ENCODE measurements at regions not wholly inside any gene's neighbourhood (a gene's known extent, or its start where the extent isn't known, plus 50 kb on each side); places are given as distances from the start of the nearest gene placed in this dataset.

- H3K4me3 ChIP-seq (ENCODE audit: low read depth, low read length) = no peak overlapping the region
- H3K4me1 ChIP-seq (ENCODE audit: control insufficient read depth, insufficient read depth, low read length) = no peaks in the 10 kb centered on the region
- no peaks in the 10 kb centered on the region for H3K36me3 ChIP-seq (ENCODE audit: control insufficient read depth in 2 of 2, insufficient read depth in 1 of 2, low read length in 2 of 2)
- ChIA-PET POLR2A (no interaction called here), CTCF (interaction anchor here (0.7 kb wide), 1 partner anchor 18 kb away, joined by 3 read pairs; no protein-coding TSS in a partner anchor)
- H3K9me3 ChIP-seq (ENCODE audit: control insufficient read depth, insufficient read depth, low read depth, low read length) = no peaks in the 10 kb centered on the region
- no peak overlapping the region for H3K27ac ChIP-seq (ENCODE audit: extremely low read depth, low read depth, low read length)
- TF ChIP-seq ZNF175 (tag by site-specific recombination; IDR thresholded peaks at IDR 0.05) (no peak), HOXA7 (CRISPR knock-in tag; IDR thresholded peaks at IDR 0.05; ENCODE audit: borderline replicate concordance) (no peak), ZNF335 (tag by site-specific recombination; conservative IDR thresholded peaks at IDR 0.05) (no peak), EGR2 (tag by site-specific recombination; IDR thresholded peaks at IDR 0.05; ENCODE audit: low read depth) (no peak), ZNF521 (tag by site-specific recombination; IDR thresholded peaks at IDR 0.05) (no peak), ZNF629 (tag by site-specific recombination; IDR thresholded peaks at IDR 0.05) (peak; percentile 94), ZNF660 (tag by site-specific recombination; IDR thresholded peaks at IDR 0.05) (peak; percentile 83), ZNF221 (tag by site-specific recombination; IDR thresholded peaks at IDR 0.05; ENCODE audit: borderline replicate concordance) (no peak), GLI2 (tag by site-specific recombination; IDR thresholded peaks at IDR 0.05; ENCODE audit: borderline replicate concordance, low read depth) (0 out of 2 replicates have a peak, but pooled peaks have one; percentile 15), ZNF138 (tag by site-specific recombination; IDR thresholded peaks at IDR 0.05; ENCODE audit: borderline replicate concordance) (no peak), IKZF3 (tag by site-specific recombination; IDR thresholded peaks at IDR 0.05) (peak; percentile 36; the same call in 1 of the 2 replicates), BCL11A (tag by site-specific recombination; IDR thresholded peaks at IDR 0.05; ENCODE audit: low read depth) (peak; percentile 86), ZNF169 (tag by site-specific recombination; IDR thresholded peaks at IDR 0.05) (no peak), ZNF501 (tag by site-specific recombination; IDR thresholded peaks at IDR 0.05) (no peak; the same call in 1 of the 2 replicates), ZIC2 (tag by site-specific recombination; IDR thresholded peaks at IDR 0.05) (peak; percentile 57), ZNF548 (tag by site-specific recombination; IDR thresholded peaks at IDR 0.05) (no peak), ZNF571 (tag by site-specific recombination; IDR thresholded peaks at IDR 0.05) (no peak), ZNF112 (tag by site-specific recombination; IDR thresholded peaks at IDR 0.05) (no peak), ZNF19 (tag by site-specific recombination; IDR thresholded peaks at IDR 0.05; ENCODE audit: low read depth) (no peak), ZNF623 (tag by site-specific recombination; IDR thresholded peaks at IDR 0.05) (no peak), ZBTB26 (tag by site-specific recombination; optimal IDR thresholded peaks at IDR 0.05) (no peak), ZFHX2 (tag by site-specific recombination; conservative IDR thresholded peaks at IDR 0.05) (no peak), YY2 (tag by site-specific recombination; IDR thresholded peaks at IDR 0.05) (no peak), TSHZ1 (tag by site-specific recombination; IDR thresholded peaks at IDR 0.05; ENCODE audit: borderline replicate concordance) (peak; percentile 80; the same call in 1 of the 2 replicates)
- TF ChIP-seq, protein P1, sequence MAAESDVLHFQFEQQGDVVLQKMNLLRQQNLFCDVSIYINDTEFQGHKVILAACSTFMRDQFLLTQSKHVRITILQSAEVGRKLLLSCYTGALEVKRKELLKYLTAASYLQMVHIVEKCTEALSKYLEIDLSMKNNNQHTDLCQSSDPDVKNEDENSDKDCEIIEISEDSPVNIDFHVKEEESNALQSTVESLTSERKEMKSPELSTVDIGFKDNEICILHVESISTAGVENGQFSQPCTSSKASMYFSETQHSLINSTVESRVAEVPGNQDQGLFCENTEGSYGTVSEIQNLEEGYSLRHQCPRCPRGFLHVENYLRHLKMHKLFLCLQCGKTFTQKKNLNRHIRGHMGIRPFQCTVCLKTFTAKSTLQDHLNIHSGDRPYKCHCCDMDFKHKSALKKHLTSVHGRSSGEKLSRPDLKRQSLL (tag by site-specific recombination; IDR thresholded peaks at IDR 0.05) = no peak
- TF ChIP-seq, protein P2, sequence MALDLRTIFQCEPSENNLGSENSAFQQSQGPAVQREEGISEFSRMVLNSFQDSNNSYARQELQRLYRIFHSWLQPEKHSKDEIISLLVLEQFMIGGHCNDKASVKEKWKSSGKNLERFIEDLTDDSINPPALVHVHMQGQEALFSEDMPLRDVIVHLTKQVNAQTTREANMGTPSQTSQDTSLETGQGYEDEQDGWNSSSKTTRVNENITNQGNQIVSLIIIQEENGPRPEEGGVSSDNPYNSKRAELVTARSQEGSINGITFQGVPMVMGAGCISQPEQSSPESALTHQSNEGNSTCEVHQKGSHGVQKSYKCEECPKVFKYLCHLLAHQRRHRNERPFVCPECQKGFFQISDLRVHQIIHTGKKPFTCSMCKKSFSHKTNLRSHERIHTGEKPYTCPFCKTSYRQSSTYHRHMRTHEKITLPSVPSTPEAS (tag by site-specific recombination; IDR thresholded peaks at IDR 0.05) = no peak
- TF ChIP-seq, protein P3, sequence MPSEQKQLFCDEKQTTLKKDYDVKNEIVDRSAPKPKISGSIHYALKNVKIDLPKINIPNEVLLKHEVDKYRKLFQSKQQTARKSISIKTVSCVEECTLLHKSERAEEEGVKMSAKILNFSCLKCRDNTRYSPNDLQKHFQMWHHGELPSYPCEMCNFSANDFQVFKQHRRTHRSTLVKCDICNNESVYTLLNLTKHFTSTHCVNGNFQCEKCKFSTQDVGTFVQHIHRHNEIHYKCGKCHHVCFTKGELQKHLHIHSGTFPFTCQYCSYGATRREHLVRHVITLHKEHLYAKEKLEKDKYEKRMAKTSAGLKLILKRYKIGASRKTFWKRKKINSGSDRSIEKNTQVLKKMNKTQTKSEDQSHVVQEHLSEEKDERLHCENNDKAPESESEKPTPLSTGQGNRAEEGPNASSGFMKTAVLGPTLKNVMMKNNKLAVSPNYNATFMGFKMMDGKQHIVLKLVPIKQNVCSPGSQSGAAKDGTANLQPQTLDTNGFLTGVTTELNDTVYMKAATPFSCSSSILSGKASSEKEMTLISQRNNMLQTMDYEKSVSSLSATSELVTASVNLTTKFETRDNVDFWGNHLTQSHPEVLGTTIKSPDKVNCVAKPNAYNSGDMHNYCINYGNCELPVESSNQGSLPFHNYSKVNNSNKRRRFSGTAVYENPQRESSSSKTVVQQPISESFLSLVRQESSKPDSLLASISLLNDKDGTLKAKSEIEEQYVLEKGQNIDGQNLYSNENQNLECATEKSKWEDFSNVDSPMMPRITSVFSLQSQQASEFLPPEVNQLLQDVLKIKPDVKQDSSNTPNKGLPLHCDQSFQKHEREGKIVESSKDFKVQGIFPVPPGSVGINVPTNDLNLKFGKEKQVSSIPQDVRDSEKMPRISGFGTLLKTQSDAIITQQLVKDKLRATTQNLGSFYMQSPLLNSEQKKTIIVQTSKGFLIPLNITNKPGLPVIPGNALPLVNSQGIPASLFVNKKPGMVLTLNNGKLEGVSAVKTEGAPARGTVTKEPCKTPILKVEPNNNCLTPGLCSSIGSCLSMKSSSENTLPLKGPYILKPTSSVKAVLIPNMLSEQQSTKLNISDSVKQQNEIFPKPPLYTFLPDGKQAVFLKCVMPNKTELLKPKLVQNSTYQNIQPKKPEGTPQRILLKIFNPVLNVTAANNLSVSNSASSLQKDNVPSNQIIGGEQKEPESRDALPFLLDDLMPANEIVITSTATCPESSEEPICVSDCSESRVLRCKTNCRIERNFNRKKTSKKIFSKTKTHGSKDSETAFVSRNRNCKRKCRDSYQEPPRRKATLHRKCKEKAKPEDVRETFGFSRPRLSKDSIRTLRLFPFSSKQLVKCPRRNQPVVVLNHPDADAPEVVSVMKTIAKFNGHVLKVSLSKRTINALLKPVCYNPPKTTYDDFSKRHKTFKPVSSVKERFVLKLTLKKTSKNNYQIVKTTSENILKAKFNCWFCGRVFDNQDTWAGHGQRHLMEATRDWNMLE (tag by site-specific recombination; conservative IDR thresholded peaks at IDR 0.05; ENCODE audit: low read depth) = peak; percentile 47; the same call in 1 of the 2 replicates
These were observed 60.8 kb upstream of the SLC35F3 start for GRCh38 chr1:233843525-233844204.

Measured in HEK293 (cell line).